Lower leg skin (tissue), 4 donors: ENCODE measurements at regions not wholly inside any gene's neighbourhood (a gene's known extent, or its start where the extent isn't known, plus 50 kb on each side); places are given as distances from the start of the nearest gene placed in this dataset.

Experiments
- DNase-seq, 2 donors: peaks; one replicate each; pipeline ENCODE4 v3.0.0-alpha.2; 2019; ENCODE audit warnings: low spot score in 2 of 2
- H3K4me3 ChIP-seq: fragments of 200-600 bp; sonication (generic); 2 replicates; pipeline ENCODE4 v1.5.1; 2017; ENCODE audit warnings: mild to moderate bottlenecking, low read depth; ENCODE audit not compliant: poor library complexity, severe bottlenecking
- CTCF ChIP-seq, 3 donors: fragments of 450-650 bp; IDR thresholded peaks; one replicate each; pipeline ENCODE4 v1.5.1; 2016; ENCODE audit warnings: antibody characterized with exemption in 3 of 3, mild to moderate bottlenecking in 3 of 3, moderate library complexity in 2 of 3
- POLR2A ChIP-seq, 2 donors: fragments of 450-650 bp; IDR thresholded peaks; one replicate each; pipeline ENCODE4 v1.6.1; 2016 to 2017; ENCODE audit warnings: antibody characterized with exemption in 2 of 2, mild to moderate bottlenecking in 1 of 2, moderate library complexity in 1 of 2
- WGBS, 2 donors: methylation state at CpG; one replicate each; pipeline ENCODE4 v1.1.5; 2018; 5-methylcytosine and 5-hydroxymethylcytosine counted together
- intact Hi-C: fragments of 100-400 bp; cut with DNase I; formaldehyde crosslinking; loops from one replicate; pipeline ENCODE4 v1.15.0; 2023; ENCODE audit warnings: low total_unique reads

- no peak for DNase-seq
- intact Hi-C loops = no loop called here
- WGBS, 2 donors = 87 to 90% methylated on average over 3 of the region's 3 CpGs
- H3K4me3 ChIP-seq = no peak overlapping the region
- TF ChIP-seq POLR2A (IDR thresholded peaks at IDR 0.05) (no peak), CTCF (IDR thresholded peaks at IDR 0.05) (no peak)
These were observed 110.1 kb downstream of the TMPRSS5 start for GRCh38 chr11:113595810-113596594.

- WGBS, 2 donors = 57 to 63% methylated on average over 6 of the region's 6 CpGs
- TF ChIP-seq CTCF (IDR thresholded peaks at IDR 0.05) (no peak), POLR2A (IDR thresholded peaks at IDR 0.05) (no peak)
These were observed 112.3 kb downstream of the TMPRSS5 start for GRCh38 chr11:113593698-113594308.

GRCh38 chr11:113591117-113591516 lies 115.0 kb downstream of the TMPRSS5 start:
- intact Hi-C loops = no loop called here
- TF ChIP-seq CTCF (IDR thresholded peaks at IDR 0.05) (no peak), POLR2A (IDR thresholded peaks at IDR 0.05) (no peak)
- H3K4me3 ChIP-seq = no peak overlapping the region
- no peak for DNase-seq
- 32 to 40% methylated on average over 1 to 3 of the region's 3 CpGs for WGBS, 2 donors

More at GRCh38 chr11:113593698-113594308, 112.3 kb downstream of the TMPRSS5 start:
- intact Hi-C loops = no loop called here
- no peak overlapping the region for H3K4me3 ChIP-seq
- DNase-seq = no peak

- intact Hi-C loops = no loop called here
- H3K4me3 ChIP-seq = no peak overlapping the region
- TF ChIP-seq CTCF (IDR thresholded peaks at IDR 0.05) = no peak
- no peak for DNase-seq
- 81% methylated on average over 4 of the region's 4 CpGs for WGBS, 2 donors
These were observed 112.1 kb upstream of the DRD2 start for GRCh38 chr11:113587308-113587739.

GRCh38 chr11:113584371-113584770 lies 109.2 kb upstream of the DRD2 start:
- WGBS, 2 donors = 98 to 99% methylated on average over 6 of the region's 6 CpGs
- TF ChIP-seq CTCF (IDR thresholded peaks at IDR 0.05) (no peak), POLR2A (IDR thresholded peaks at IDR 0.05) (no peak)

More at GRCh38 chr11:113584371-113584770, 109.2 kb upstream of the DRD2 start:
- intact Hi-C loops = no loop called here
- H3K4me3 ChIP-seq = no peak overlapping the region
- DNase-seq = no peak
